HFF-Myc (cell line): ENCODE measurements at regions not wholly inside any gene's neighbourhood (a gene's known extent, or its start where the extent isn't known, plus 50 kb on each side); places are given as distances from the start of the nearest gene placed in this dataset.

Experiments used
- DNase-seq: peaks from one replicate; pipeline ENCODE4 v3.0.0-alpha.2; 2011; ENCODE audit warnings: low read depth; ENCODE audit errors: extremely low read depth
- H3K4me3 ChIP-seq: replicated peaks from 2 replicates; pipeline ENCODE4 v1.5.1; 2011; ENCODE audit warnings: low read depth, mild to moderate bottlenecking, control low read depth, low read length
- TF ChIP-seq, protein P1 (sequence below): IDR thresholded peaks from 2 replicates; pipeline ENCODE4 v1.5.1; 2012; ENCODE audit warnings: mild to moderate bottlenecking, low read depth, low read length, control low read depth; ENCODE audit errors: missing control alignments

DNA sequence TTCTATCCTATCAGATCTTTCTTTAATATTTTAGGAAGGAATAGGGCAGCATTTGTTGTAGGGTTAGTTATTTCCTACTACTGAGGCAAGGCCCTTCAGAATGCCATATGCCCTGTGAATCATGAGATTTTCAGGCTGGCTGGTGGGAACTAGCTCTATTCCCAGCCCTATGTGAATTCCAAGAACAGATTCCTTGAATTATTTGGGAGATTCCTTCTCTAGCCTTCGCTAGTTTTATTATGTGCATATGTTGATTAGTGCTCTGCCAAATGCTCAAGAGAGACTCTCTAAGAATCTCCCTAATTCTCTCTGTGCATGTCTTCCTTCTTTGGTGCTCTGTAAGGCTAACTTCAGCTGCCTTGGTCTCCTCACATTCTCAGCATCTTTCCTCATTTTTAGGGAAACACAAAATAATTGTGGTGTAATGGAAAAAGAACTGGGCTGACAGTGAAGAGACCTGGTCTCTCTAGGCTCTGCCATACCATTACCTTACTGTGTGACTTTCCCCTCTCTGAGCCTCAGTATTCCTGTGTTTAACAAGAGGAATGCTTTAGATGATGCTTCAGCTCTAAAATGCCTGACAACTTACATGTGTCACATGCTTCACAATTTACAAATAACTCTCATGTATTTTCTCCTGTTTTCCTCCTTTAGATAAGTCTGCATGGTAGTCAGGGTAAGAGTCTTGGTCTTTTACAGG lies 79.7 kb downstream of the VMA21 start:
- TF ChIP-seq, protein P1, sequence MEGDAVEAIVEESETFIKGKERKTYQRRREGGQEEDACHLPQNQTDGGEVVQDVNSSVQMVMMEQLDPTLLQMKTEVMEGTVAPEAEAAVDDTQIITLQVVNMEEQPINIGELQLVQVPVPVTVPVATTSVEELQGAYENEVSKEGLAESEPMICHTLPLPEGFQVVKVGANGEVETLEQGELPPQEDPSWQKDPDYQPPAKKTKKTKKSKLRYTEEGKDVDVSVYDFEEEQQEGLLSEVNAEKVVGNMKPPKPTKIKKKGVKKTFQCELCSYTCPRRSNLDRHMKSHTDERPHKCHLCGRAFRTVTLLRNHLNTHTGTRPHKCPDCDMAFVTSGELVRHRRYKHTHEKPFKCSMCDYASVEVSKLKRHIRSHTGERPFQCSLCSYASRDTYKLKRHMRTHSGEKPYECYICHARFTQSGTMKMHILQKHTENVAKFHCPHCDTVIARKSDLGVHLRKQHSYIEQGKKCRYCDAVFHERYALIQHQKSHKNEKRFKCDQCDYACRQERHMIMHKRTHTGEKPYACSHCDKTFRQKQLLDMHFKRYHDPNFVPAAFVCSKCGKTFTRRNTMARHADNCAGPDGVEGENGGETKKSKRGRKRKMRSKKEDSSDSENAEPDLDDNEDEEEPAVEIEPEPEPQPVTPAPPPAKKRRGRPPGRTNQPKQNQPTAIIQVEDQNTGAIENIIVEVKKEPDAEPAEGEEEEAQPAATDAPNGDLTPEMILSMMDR, result no peak
- no peak for DNase-seq
- H3K4me3 ChIP-seq, result no peak overlapping the region

DNA sequence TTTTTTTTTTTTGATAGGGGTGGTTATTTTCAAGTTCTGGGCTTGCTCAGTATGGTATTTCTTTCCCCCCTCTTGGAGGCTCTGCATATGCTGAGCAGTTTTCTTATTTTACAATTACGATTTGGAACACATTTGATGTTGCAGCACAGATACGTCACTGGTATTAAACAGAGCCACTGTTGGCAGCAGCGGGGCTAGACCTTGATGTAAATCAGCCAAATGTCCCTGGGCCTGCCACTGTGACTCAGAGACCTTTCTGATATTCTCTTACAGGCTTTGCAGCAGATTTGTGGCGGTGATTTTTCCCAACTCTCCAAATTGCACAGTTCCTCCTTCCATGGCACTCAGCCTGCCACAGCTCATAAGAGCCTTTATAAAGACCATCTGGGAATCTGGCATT lies 81.1 kb downstream of the VMA21 start:
- no peak for DNase-seq
- H3K4me3 ChIP-seq, result no peak overlapping the region
- TF ChIP-seq, protein P1, result no peak

DNA sequence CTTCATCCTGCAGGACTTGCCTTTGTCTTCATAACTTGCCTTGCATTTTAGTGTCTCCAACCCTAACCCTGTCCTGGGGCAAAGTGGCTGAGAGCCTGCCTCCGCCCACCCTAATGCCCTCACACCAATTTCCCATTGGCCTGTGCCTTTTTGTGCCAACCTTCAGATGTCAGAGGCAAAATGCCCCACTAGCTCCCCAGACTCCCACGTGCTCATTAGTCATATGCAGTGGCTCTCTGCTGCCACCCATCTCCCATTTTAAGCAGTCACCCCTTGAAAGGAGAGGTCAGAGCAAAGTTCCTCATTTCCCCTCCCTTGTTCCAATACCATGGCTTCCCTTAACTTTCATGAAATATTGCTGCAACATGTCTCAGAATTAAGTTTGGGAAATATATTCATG lies 74.8 kb upstream of the PASD1 start:
- TF ChIP-seq, protein P1, result peak; percentile 14
- no peak for DNase-seq
- no peak overlapping the region for H3K4me3 ChIP-seq

DNA sequence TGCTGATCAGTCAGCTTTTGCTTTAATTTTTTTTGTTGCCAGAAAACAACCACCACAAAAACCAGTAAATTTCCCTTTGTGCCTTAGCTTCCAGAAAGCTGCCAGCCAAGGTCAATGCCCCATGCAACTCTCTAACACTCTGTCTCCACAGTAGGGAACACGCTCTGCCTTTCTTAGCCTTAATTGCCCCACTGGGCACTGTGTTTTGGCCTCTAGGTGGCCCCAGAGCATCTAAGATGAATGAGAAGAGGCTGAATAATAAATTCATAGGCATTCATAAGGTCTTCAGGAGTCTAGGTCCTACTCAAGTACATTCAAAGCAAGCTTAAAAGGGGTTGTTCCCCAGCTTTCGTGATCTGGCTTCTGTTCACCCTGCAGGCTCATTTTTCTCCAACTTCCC lies 57.7 kb upstream of the PASD1 start:
- no peak for DNase-seq

DNA sequence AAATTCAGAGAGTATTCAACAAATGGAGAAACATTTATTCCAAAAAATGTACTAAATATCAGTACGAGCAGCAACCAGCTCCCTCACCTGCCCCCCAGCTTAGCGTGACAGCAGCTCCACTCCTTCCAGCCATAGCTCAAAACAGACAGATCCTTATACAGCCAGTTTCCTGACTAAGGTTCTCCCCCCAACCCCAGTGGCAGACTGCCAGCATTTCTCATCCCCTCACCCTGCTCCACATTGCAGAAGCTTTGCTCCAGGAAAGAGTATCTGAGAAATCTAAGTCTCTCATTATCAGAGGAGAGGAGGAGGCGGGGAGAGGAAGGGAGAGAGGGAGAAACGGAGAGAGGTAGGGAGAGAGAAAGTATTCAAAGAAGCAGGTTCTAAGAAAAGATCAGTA lies 53.3 kb upstream of the PASD1 start:
- H3K4me3 ChIP-seq, result no peak overlapping the region
- no peak for DNase-seq
- TF ChIP-seq, protein P1, result no peak

More for the DNA sequence above, 57.7 kb upstream of the PASD1 start:
- TF ChIP-seq, protein P1, result peak; percentile 38
- no peak overlapping the region for H3K4me3 ChIP-seq

DNA sequence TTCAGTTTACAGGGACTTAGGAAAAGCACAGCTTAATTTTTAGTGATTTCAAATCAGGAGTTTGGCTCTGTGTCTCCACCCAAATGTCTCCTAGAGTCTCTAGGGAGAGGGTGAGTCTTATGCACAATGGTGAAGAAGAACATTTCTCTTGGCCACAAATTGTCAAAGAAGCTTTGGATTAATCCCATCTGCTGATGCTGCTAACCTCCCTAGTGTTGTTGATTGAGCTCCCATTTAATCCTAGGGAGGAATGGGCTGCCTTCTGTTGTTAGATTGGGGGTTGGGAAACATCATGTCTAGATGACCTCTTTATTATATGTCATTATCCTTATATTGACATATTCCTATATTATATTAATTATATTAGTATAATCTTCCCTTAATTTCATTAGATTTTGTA lies 50.0 kb upstream of the PASD1 start:
- DNase-seq, result no peak
- TF ChIP-seq, protein P1, result no peak
- no peak overlapping the region for H3K4me3 ChIP-seq
